Transverse colon (tissue), 4 donors: ENCODE measurements at regions not wholly inside any gene's neighbourhood (a gene's known extent, or its start where the extent isn't known, plus 50 kb on each side); places are given as distances from the start of the nearest gene placed in this dataset.

Experiments
- DNase-seq: peaks from one replicate; pipeline ENCODE4 v3.0.0-alpha.2; 2019
- H3K27ac ChIP-seq, 4 donors: fragments of 200-600 bp; sonication (generic); 2 replicates each; pipeline ENCODE4 v1.5.1; 2016 to 2018; ENCODE audit warnings: inconsistent platforms in 4 of 4
- H3K27me3 ChIP-seq: fragments of 200-600 bp; sonication (generic); 2 replicates; pipeline ENCODE4 v1.5.1; 2017; ENCODE audit warnings: inconsistent platforms
- H3K36me3 ChIP-seq, 4 donors: fragments of 200-600 bp; sonication (generic); 2 replicates each; pipeline ENCODE4 v1.5.1; 2017 to 2019; ENCODE audit warnings: inconsistent platforms in 4 of 4
- H3K4me1 ChIP-seq, 4 donors: fragments of 200-600 bp; sonication (generic); 2 replicates each; pipeline ENCODE4 v1.5.1; 2017 to 2020; ENCODE audit warnings: inconsistent platforms in 4 of 4
- H3K4me3 ChIP-seq, 4 donors: fragments of 200-600 bp; sonication (generic); 1 replicate in 1 of 4; 2 replicates in 3 of 4; pipeline versions ENCODE4 v1.5.1 to v1.6.1; 2017 to 2019; ENCODE audit warnings: inconsistent platforms in 4 of 4
- H3K9me3 ChIP-seq, 2 donors: fragments of 200-600 bp; sonication (generic); 2 replicates each; pipeline ENCODE4 v1.5.1; 2017 to 2019; ENCODE audit warnings: inconsistent platforms in 2 of 2
- CTCF ChIP-seq, 5 experiments: fragments of 200-600 bp in 3 of 5; fragments of 450-650 bp in 2 of 5; sonication (generic) in 3 of 5; IDR thresholded peaks; 1 replicate in 2 of 5; 2 replicates in 3 of 5; pipeline ENCODE4 v1.5.1; 2016 to 2017; ENCODE audit warnings: antibody characterized with exemption in 5 of 5, inconsistent platforms in 3 of 5, mild to moderate bottlenecking in 2 of 5, moderate library complexity in 1 of 5
- EP300 ChIP-seq: sonication (generic); formaldehyde crosslinking; IDR thresholded peaks from one replicate; pipeline ENCODE4 v1.6.1; 2017; ENCODE audit warnings: antibody characterized with exemption, low read depth
- POLR2A ChIP-seq: fragments of 450-650 bp; IDR thresholded peaks from one replicate; pipeline ENCODE4 v1.6.1; 2016; ENCODE audit warnings: antibody characterized with exemption, mild to moderate bottlenecking, moderate library complexity
- POLR2AphosphoS5 ChIP-seq, 3 donors: sonication (generic); formaldehyde crosslinking; IDR thresholded peaks; one replicate each; pipeline ENCODE4 v1.6.1; 2016; ENCODE audit warnings: antibody characterized with exemption in 3 of 3
- WGBS, 2 donors: methylation state at CpG; one replicate each; pipeline ENCODE4 v1.1.5; 2018; ENCODE audit warnings: low coverage in 1 of 2; 5-methylcytosine and 5-hydroxymethylcytosine counted together
- in situ Hi-C, 4 donors: fragments of 200-750 bp; cut with MboI; loops; one replicate each; pipeline versions ENCODE4 v1.15.0 to v1.15.1; 2017; ENCODE audit warnings: low sequenced_read_pairs in 3 of 4, low pct_ligation_motif_present in 1 of 4, low pct_unique_long_range_greater_than_20kb in 1 of 4
- intact Hi-C: fragments of 100-400 bp; cut with DNase I; formaldehyde crosslinking; loops from one replicate; pipeline ENCODE4 v1.15.1; 2023; ENCODE audit warnings: low total_unique reads

DNA sequence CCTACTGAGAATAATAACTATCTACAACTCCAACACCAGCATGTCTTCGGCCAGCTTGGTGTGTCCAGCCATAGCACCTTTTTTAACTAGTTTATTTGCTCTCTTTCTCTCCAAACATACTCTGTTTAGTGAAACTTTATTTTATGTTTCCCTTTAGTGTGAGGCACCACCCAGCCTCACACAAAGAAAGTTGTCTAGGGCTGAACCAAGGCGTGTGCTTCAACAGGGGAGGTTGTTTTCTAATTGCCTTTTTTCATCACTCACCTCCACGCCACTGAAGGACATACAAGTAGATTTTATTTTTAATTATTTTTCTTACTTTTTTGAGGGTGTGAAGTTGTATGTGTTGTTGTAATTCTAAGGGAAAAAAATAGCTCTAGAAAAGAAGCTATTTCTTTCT, 125.6 kb upstream of the MARCKS start:
- H3K4me1 ChIP-seq, result peaks cover 3 to 19% (median 6%) of the 10 kb centered on the region in 4 donors
- WGBS, 2 donors, result 63 to 64% methylated on average over 3 of the region's 3 CpGs
- TF ChIP-seq POLR2AphosphoS5 (IDR thresholded peaks at IDR 0.05) (no peak), POLR2A (no peak), EP300 (no peak)
- DNase-seq, result no peak
- no peaks in the 10 kb centered on the region for H3K9me3 ChIP-seq
- intact Hi-C loops (no loop called here), in situ Hi-C loops (no loop called here)
- no peaks in the 10 kb centered on the region for H3K27me3 ChIP-seq
- H3K27ac ChIP-seq, result peak overlapping the region; percentile 41 to 68 (median 52)
- no peaks in the 10 kb centered on the region for H3K36me3 ChIP-seq
- H3K4me3 ChIP-seq, result no peak overlapping the region

- WGBS, 2 donors, result 51% methylated on average over 4 of the region's 4 CpGs; no CpG with 5 or more reads in 1 of the 2 donors
- H3K4me1 ChIP-seq, result peaks cover 3 to 19% (median 6%) of the 10 kb centered on the region in 4 donors
- in situ Hi-C loops (no loop called here), intact Hi-C loops (no loop called here)
- TF ChIP-seq EP300 (no peak), CTCF (IDR thresholded peaks at IDR 0.05) (peak in 2 of 5 experiments; percentile 7 to 15), POLR2AphosphoS5 (IDR thresholded peaks at IDR 0.05) (peak in 1 of 3 donors; percentile 10), POLR2A (no peak)
- no peaks in the 10 kb centered on the region for H3K36me3 ChIP-seq
- H3K27ac ChIP-seq, result peak overlapping the region; percentile 41 to 68 (median 52)
- H3K27me3 ChIP-seq, result no peaks in the 10 kb centered on the region
- no peaks in the 10 kb centered on the region for H3K9me3 ChIP-seq
- H3K4me3 ChIP-seq, result no peak overlapping the region
- DNase-seq, result no peak
These were observed 124.7 kb upstream of the MARCKS start for GRCh38 chr6:113732384-113732966.

DNA sequence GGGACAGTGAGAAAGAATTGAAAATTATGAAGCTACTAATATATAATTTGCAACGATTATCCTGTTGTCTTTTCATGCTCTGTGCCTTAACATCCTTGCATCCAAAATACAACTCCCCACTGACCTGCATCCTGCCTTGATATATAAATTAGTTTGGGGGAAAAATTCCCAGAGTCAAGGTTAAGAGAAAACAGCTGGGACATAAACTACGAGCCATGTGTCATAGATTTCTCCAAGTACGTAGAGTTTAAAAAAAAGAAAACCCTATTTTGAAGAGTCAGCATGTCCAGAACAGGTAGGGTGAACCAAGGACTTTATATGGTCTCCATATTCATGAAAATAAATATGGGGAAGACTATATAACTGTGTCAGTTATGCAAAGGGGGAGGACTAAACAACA, 123.8 kb upstream of the MARCKS start:
- Histone ChIP-seq H3K4me1 (peaks cover 3 to 19% (median 6%) of the 10 kb centered on the region in 4 donors), H3K27ac (peak overlapping the region in 1 of 4 donors; percentile 50), H3K9me3 (no peaks in the 10 kb centered on the region), H3K36me3 (no peaks in the 10 kb centered on the region), H3K4me3 (no peak overlapping the region), H3K27me3 (no peaks in the 10 kb centered on the region)
- TF ChIP-seq EP300 (no peak), POLR2A (no peak), POLR2AphosphoS5 (IDR thresholded peaks at IDR 0.05) (no peak), CTCF (IDR thresholded peaks at IDR 0.05) (no peak)
- intact Hi-C loops (no loop called here), in situ Hi-C loops (no loop called here)
- DNase-seq, result no peak
- 80 to 84% methylated on average over 3 of the region's 3 CpGs for WGBS, 2 donors

GRCh38 chr6:113734982-113735381, 122.2 kb upstream of the MARCKS start:
- no peak for DNase-seq
- H3K27ac ChIP-seq, result no peak overlapping the region
- 55 to 64% methylated on average over 3 of the region's 3 CpGs for WGBS, 2 donors

More at GRCh38 chr6:113734982-113735381, 122.2 kb upstream of the MARCKS start:
- no peaks in the 10 kb centered on the region for H3K27me3 ChIP-seq
- intact Hi-C loops (no loop called here), in situ Hi-C loops (no loop called here)
- no peak overlapping the region for H3K4me3 ChIP-seq
- no peaks in the 10 kb centered on the region for H3K36me3 ChIP-seq
- TF ChIP-seq POLR2AphosphoS5 (IDR thresholded peaks at IDR 0.05) (no peak), CTCF (IDR thresholded peaks at IDR 0.05) (no peak), POLR2A (no peak), EP300 (no peak)
- H3K4me1 ChIP-seq, result peaks cover 3 to 19% (median 6%) of the 10 kb centered on the region in 4 donors
- H3K9me3 ChIP-seq, result no peaks in the 10 kb centered on the region
